Gastrocnemius medialis (tissue), 4 donors: ENCODE measurements at regions not wholly inside any gene's neighbourhood (a gene's known extent, or its start where the extent isn't known, plus 50 kb on each side); places are given as distances from the start of the nearest gene placed in this dataset.

Experiments used
- ATAC-seq, 2 donors: fragments of 150-250 bp; one replicate each; pipeline ENCODE4 v1.9.1; 2016
- DNase-seq, 2 donors: peaks; one replicate each; pipeline ENCODE4 v3.0.0-alpha.2; 2019
- H3K27ac ChIP-seq, 4 donors: fragments of 200-600 bp; sonication (generic); 1 replicate in 1 of 4; 2 replicates in 3 of 4; pipeline ENCODE4 v1.5.1; 2016 to 2018; ENCODE audit warnings: mild to moderate bottlenecking in 2 of 4, moderate library complexity in 1 of 4
- H3K27me3 ChIP-seq, 3 donors: fragments of 200-600 bp; sonication (generic) in 2 of 3; 1 replicate in 1 of 3; 2 replicates in 2 of 3; pipeline versions ENCODE4 v1.5.1 to v1.6.0; 2016 to 2019; ENCODE audit warnings: mild to moderate bottlenecking in 1 of 3, moderate library complexity in 1 of 3
- H3K36me3 ChIP-seq, 2 donors: fragments of 200-600 bp; sonication (generic) in 1 of 2; one replicate each; pipeline ENCODE4 v1.5.1; 2017 to 2018
- H3K4me1 ChIP-seq, 2 donors: fragments of 200-600 bp; sonication (generic) in 1 of 2; one replicate each; pipeline ENCODE4 v1.5.1; 2016 to 2017; ENCODE audit warnings: mild to moderate bottlenecking in 2 of 2
- H3K4me3 ChIP-seq, 4 donors: fragments of 200-600 bp; sonication (generic) in 3 of 4; 1 replicate in 1 of 4; 2 replicates in 3 of 4; pipeline ENCODE4 v1.5.1; 2016 to 2019; ENCODE audit warnings: mild to moderate bottlenecking in 2 of 4
- H3K9me3 ChIP-seq, 3 donors: fragments of 200-600 bp; sonication (generic) in 2 of 3; 1 replicate in 1 of 3; 2 replicates in 2 of 3; pipeline ENCODE4 v1.5.1; 2016 to 2019
- POLR2A ChIP-seq, 2 donors: fragments of 450-650 bp; IDR thresholded peaks; one replicate each; pipeline ENCODE4 v1.6.1; 2017; ENCODE audit warnings: antibody characterized with exemption in 2 of 2, mild to moderate bottlenecking in 2 of 2, moderate library complexity in 2 of 2
- in situ Hi-C, 4 donors: fragments of 200-750 bp; cut with MboI; loops; one replicate each; pipeline versions ENCODE4 v1.15.0 to v1.8.0; 2017; ENCODE audit warnings: low sequenced_read_pairs in 4 of 4
- intact Hi-C: fragments of 100-400 bp; cut with DNase I; formaldehyde crosslinking; loops from one replicate; pipeline ENCODE4 v1.15.1; 2023; ENCODE audit warnings: low total_unique reads
- TF ChIP-seq, protein P1 (sequence below), 5 experiments: fragments of 450-650 bp in 3 of 5; fragments of 200-600 bp in 2 of 5; sonication (generic) in 2 of 5; IDR thresholded peaks in 4 of 5; conservative IDR thresholded peaks in 1 of 5; 1 replicate in 4 of 5; 2 replicates in 1 of 5; pipeline ENCODE4 v1.5.1; 2016 to 2019; ENCODE audit warnings: antibody characterized with exemption in 5 of 5, mild to moderate bottlenecking in 3 of 5, moderate library complexity in 3 of 5

DNA sequence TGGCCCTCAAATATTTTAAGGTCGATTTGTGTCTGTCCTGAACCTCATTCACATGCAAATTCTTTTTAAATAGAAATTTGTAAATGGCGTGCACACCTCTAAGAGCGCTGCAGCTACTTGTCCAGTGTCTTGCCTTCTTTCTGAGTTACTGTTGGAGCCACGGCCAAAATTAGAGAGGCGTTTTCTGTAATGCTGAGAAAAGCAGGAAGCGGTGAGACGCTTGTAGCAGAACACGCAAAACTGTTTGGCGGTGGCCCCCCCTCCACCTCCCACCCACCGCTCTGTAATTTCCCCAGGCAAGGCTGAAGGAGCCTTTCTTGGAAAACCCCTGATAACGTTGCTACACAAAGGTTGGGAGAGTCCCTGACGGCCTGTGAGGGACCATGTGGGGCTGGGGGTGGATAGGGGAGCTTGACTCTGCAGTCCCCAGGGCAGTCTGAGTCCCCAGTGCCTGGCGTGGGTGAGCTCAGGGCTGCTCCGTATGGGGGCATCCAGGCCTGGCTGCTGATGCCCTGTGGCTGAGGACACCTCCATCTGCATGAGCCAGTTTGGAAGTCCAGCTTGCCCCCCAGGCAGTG lies 96.5 kb downstream of the GADD45G start:
- no peaks in the 10 kb centered on the region for H3K27me3 ChIP-seq
- H3K4me1 ChIP-seq = no peaks in the 10 kb centered on the region
- H3K36me3 ChIP-seq = no peaks in the 10 kb centered on the region
- no peak overlapping the region for H3K4me3 ChIP-seq
- no peak overlapping the region for H3K27ac ChIP-seq
- intact Hi-C loops = no loop called here
- in situ Hi-C loops = no loop called here
- no peak for ATAC-seq
- TF ChIP-seq, protein P1, sequence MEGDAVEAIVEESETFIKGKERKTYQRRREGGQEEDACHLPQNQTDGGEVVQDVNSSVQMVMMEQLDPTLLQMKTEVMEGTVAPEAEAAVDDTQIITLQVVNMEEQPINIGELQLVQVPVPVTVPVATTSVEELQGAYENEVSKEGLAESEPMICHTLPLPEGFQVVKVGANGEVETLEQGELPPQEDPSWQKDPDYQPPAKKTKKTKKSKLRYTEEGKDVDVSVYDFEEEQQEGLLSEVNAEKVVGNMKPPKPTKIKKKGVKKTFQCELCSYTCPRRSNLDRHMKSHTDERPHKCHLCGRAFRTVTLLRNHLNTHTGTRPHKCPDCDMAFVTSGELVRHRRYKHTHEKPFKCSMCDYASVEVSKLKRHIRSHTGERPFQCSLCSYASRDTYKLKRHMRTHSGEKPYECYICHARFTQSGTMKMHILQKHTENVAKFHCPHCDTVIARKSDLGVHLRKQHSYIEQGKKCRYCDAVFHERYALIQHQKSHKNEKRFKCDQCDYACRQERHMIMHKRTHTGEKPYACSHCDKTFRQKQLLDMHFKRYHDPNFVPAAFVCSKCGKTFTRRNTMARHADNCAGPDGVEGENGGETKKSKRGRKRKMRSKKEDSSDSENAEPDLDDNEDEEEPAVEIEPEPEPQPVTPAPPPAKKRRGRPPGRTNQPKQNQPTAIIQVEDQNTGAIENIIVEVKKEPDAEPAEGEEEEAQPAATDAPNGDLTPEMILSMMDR (IDR thresholded peaks at IDR 0.05 in 4 of 5, conservative IDR thresholded peaks at IDR 0.05 in 1 of 5) = no peak
- TF ChIP-seq POLR2A (IDR thresholded peaks at IDR 0.05) = no peak
- DNase-seq = no peak
- H3K9me3 ChIP-seq = no peaks in the 10 kb centered on the region

DNA sequence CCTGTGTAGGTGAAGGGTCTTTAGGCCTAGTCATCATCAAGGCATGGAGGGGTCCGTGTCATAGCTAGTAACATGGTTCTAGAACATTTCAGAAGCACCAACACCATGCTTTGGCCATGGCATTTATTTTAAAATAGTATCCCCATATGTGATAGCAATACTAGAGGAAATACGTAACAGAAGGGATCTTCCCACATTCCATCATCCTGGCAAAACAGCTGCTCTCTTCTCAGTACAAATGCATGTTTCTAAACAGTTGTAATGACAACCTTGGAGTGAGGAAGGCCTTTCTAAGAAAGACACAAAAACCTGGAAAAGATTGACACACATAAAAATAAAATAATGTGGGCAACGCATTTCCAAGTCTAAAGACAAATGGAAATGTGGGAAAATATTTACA lies 97.6 kb downstream of the GADD45G start:
- no peak for TF ChIP-seq POLR2A (IDR thresholded peaks at IDR 0.05)
- TF ChIP-seq, protein P1 (IDR thresholded peaks at IDR 0.05 in 4 of 5, conservative IDR thresholded peaks at IDR 0.05 in 1 of 5) = no peak
- no peaks in the 10 kb centered on the region for H3K4me1 ChIP-seq
- intact Hi-C loops (no loop called here), in situ Hi-C loops (no loop called here)
- ATAC-seq (no peak), DNase-seq (no peak)
- H3K27ac ChIP-seq = no peak overlapping the region
- H3K36me3 ChIP-seq = no peaks in the 10 kb centered on the region
- no peaks in the 10 kb centered on the region for H3K27me3 ChIP-seq
- no peaks in the 10 kb centered on the region for H3K9me3 ChIP-seq
- no peak overlapping the region for H3K4me3 ChIP-seq

DNA sequence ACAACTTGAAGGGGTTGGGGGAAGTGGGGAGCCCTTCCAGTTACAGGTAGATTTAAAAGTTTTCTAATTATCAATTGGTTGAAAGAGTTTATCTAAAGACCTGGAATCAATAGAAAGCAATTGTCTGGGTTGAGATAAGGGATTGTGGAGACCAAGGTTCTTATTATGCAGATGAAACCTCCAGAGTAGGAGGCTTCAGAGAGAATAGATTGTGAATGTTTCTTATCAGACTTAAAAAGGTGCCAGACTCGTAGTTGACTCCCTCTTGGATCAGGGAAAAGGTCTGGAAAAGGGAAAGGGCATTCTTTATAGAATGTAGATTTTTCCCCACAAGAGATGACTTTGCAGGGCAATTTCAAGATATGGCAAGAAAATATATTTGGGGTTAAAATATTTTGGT lies 100.8 kb downstream of the GADD45G start:
- TF ChIP-seq, protein P1 (IDR thresholded peaks at IDR 0.05 in 4 of 5, conservative IDR thresholded peaks at IDR 0.05 in 1 of 5) = no peak
- TF ChIP-seq POLR2A (IDR thresholded peaks at IDR 0.05) = no peak
- Histone ChIP-seq H3K27me3 (no peaks in the 10 kb centered on the region), H3K4me3 (no peak overlapping the region), H3K9me3 (no peaks in the 10 kb centered on the region), H3K36me3 (no peaks in the 10 kb centered on the region), H3K4me1 (no peaks in the 10 kb centered on the region), H3K27ac (no peak overlapping the region)
- DNase-seq (no peak), ATAC-seq (no peak)
- intact Hi-C loops (no loop called here), in situ Hi-C loops (no loop called here)

DNA sequence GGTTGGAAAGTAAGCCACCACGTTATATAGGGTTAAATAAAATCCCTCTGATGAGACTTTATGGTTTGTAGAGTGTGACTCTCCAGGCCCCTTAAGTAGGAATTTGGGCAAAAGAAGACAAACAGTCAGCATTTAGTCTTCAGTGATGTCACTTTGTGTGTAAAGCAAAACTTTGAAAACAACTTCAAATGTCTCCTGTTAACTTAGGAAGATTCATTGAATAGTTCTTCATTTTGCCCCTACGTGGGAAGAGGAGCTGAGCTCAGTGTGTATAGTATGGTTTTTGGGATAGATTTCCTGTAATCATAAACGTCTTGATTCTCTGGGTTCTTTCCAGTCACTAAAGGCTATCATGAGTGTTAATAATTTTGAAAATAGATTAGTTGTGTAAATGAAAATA lies 101.3 kb downstream of the GADD45G start:
- in situ Hi-C loops = no loop called here
- Histone ChIP-seq H3K9me3 (no peaks in the 10 kb centered on the region), H3K27me3 (no peaks in the 10 kb centered on the region), H3K27ac (no peak overlapping the region), H3K4me3 (no peak overlapping the region), H3K4me1 (no peaks in the 10 kb centered on the region), H3K36me3 (no peaks in the 10 kb centered on the region)
- intact Hi-C loops = no loop called here
- ATAC-seq (no peak), DNase-seq (no peak)
- TF ChIP-seq POLR2A (IDR thresholded peaks at IDR 0.05) = no peak
- TF ChIP-seq, protein P1 (IDR thresholded peaks at IDR 0.05 in 4 of 5, conservative IDR thresholded peaks at IDR 0.05 in 1 of 5) = no peak

DNA sequence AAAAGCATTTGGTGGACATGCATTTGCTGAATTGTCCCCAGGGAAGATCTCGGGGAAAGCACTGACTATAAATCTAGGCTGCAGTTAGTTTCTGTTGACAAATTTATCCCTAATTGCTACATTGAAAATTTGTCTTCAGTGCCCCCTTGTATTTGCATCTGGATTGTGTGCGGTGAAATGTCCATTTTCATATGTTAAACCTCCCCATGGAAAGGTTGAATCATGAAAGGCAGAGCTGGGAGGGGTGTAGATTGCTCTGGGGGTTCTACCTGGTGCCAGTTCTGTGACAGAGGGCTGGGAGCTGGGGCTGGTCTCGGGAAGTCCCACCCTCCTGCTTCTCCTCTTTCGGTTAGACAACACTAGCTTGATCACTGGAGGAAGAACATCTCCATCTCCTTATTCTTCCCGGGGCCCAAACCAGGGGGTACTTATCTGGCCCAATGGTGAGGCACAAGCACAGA lies 101.9 kb downstream of the GADD45G start:
- Histone ChIP-seq H3K4me3 (no peak overlapping the region), H3K9me3 (no peaks in the 10 kb centered on the region), H3K4me1 (no peaks in the 10 kb centered on the region), H3K36me3 (no peaks in the 10 kb centered on the region), H3K27me3 (no peaks in the 10 kb centered on the region), H3K27ac (no peak overlapping the region)
- DNase-seq (no peak), ATAC-seq (no peak)
- in situ Hi-C loops = no loop called here
- intact Hi-C loops = no loop called here
- no peak for TF ChIP-seq POLR2A (IDR thresholded peaks at IDR 0.05)
- TF ChIP-seq, protein P1 (IDR thresholded peaks at IDR 0.05 in 4 of 5, conservative IDR thresholded peaks at IDR 0.05 in 1 of 5) = no peak
